Stimulated activated CD4-positive, alpha-beta T cell treated with anti-CD3 and anti-CD28 coated beads, Interleukin-15, amount 100 ng/mL, for 48 hours (primary cell): ENCODE measurements at regions not wholly inside any gene's neighbourhood (a gene's known extent, or its start where the extent isn't known, plus 50 kb on each side); places are given as distances from the start of the nearest gene placed in this dataset.

Experiments used
- DNase-seq, 2 donors: peaks; one replicate each; pipeline ENCODE4 v3.0.0-alpha.2; 2020; ENCODE audit warnings: low read depth in 2 of 2

- DNase-seq = no peak
These were observed 302.6 kb upstream of the BOD1L1 start for GRCh38 chr4:13930155-13930554.

DNA sequence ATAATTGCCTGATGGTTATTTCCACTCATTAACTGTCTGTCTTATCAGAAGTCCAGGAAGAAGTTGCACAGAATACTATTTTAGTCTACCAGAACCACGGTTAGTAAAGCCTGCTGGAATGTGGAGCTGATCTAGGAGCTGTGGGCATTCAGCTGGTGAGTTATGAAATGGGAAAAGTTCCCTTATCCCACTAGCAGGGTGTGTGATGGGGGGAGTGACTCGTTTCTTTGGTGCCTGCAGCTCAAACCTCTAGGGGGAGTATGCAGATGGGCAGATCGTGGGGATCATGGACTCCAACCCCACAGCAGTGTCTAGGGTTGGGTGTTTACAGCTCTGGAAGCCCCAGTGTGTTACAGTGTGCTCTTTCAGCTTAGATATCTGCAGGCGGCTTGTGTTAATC lies 305.7 kb upstream of the BOD1L1 start:
- no peak for DNase-seq

GRCh38 chr4:13938299-13938698 lies 310.8 kb upstream of the BOD1L1 start:
- DNase-seq = no peak

DNA sequence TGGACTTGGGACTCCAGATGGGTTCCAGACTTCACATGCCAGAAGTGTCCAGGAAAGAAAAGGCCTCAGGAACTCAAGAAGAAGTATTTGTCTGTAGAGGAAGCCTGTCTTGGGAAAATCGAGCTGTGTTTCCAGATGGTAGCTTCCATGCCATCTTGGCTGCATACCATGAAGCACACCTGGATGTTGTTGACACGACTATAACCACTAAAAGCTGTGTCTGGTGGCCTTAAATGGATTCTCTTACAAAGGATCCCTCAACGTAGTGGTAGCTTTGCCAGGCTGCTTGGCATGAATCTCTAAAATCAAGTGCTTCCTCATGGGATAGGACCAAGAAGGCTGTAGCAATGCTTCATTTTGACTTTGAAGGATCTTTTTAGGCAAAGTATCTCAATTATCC lies 313.4 kb upstream of the BOD1L1 start:
- DNase-seq = no peak

GRCh38 chr4:13942977-13943376 lies 315.5 kb upstream of the BOD1L1 start:
- no peak for DNase-seq

GRCh38 chr4:13944095-13944511 lies 316.6 kb upstream of the BOD1L1 start:
- no peak for DNase-seq

DNA sequence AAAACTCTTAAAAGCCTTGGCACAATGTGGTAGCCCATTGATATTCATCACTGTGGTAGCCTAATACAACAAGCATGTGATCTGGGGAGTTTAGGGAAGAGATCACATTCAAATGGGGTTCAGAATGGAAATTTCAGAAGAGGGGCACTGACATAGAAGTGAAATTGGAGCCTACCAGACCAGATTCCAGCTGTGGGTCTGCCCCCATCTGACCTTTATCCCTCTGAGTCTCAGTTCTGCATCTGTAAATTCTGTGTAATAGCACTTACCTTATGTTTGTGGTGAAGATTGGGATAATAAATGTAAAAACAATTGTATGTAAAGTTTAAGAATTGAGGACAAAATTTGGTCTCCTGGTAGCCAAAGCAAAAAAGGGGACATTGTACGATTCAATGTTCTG lies 320.4 kb upstream of the BOD1L1 start:
- DNase-seq = no peak

DNA sequence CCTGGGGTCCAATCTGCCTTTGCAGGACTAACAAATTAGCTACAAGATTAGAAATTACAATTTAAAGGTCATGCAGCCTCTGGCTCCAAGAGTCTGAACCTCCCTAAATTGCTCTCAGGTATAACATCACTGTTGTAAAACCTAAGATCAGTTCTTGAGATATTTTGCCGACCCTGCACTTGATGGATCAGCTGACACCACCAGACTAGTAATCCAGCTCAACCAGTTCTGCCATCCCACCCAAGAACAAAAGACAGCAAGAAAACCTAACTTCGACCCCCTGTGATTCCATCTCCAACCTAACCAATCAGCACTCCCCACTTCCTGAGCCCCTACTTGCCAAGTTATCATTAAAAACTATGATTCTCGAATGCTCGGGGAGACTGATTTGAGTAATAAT lies 323.0 kb upstream of the BOD1L1 start:
- no peak for DNase-seq

DNA sequence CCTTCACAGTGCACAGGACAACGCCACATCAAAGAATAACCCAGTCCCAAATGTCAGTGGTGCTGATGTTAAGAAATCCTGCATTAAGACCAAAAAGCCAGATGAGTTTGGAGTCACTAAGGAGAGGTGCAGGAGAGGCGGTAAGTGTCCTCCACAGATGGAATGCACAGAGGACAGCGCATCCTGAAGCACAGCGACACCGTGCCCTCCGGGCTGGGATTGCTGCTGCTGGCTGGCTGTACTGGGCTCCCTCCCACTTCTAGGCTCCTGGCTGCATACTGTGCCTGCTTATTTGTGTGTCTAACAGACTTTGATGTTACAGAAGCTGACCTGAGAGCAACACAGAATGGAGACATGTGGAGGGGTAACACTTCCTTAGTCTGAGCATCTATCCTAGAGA lies 325.6 kb upstream of the BOD1L1 start:
- DNase-seq = no peak

- no peak for DNase-seq
These were observed 328.0 kb upstream of the BOD1L1 start for GRCh38 chr4:13955551-13955950.

GRCh38 chr4:13956947-13957346 lies 329.4 kb upstream of the BOD1L1 start:
- no peak for DNase-seq

- no peak for DNase-seq
These were observed 330.3 kb upstream of the BOD1L1 start for GRCh38 chr4:13957871-13958270.

GRCh38 chr4:13963601-13964000 lies 336.1 kb upstream of the BOD1L1 start:
- DNase-seq = no peak

DNA sequence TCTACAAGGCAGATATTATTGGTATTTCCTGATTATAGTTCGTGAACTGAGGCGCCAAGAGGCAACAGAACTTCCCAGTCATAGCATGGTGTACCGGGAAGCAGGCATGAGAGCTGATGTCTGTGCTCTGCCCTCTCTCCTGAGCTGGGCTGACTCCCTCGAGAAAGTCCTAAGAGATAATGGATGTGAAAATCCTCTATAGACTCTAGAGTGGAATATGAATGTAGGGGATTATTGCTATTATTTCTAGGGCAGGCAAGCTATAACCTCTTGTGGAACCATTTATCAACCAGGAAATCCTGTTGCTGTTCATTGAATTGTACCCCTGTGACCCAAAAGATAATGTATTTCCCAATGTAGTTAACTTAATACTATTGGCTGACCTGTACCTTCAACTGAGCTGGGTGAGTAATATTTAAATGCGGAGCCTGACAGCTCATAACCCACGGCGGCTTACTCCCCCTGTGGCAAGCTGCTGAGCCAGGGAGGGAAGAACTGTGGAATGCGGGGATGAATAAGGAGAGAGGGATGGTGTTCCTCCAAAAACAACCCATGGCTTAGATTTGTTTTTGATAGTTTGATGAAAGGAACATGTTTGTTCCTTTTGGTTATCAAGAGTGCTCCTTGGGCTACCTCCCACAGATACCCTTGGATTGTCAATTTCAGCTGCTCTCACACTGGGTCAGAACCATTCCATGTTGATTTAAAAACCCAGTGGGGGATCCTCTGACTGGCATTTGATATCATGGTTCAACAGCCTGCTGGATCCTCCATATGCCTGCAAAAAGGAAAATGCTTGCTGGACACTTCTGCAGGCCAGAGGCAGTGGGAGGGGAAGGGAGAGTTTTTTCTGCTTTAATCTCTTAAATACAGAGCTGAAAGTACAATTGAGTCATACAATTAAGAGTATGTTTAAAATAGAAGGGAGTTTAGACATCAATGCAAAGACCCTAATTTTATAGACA lies 339.0 kb upstream of the BOD1L1 start:
- no peak for DNase-seq

GRCh38 chr4:13968723-13969122 lies 341.2 kb upstream of the BOD1L1 start:
- no peak for DNase-seq

DNA sequence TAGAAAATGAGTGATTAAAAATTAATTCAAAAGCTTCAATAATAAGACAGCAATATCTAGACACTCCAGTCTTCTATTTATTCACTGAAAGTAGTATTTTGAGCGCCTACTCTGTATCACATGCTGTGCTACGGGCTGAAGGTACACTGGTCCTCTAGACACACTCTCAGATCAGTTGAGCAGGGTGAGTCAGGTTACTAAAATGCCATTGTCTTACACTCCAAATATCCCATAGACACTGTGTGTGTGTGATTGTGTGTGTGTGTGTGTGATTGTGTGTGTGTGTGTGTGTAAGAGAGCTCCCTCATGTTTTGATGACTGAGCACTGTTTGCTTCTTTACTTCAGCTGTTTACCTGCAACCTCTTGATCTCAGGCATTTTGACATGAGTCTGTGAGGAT lies 342.8 kb upstream of the BOD1L1 start:
- DNase-seq = no peak

DNA sequence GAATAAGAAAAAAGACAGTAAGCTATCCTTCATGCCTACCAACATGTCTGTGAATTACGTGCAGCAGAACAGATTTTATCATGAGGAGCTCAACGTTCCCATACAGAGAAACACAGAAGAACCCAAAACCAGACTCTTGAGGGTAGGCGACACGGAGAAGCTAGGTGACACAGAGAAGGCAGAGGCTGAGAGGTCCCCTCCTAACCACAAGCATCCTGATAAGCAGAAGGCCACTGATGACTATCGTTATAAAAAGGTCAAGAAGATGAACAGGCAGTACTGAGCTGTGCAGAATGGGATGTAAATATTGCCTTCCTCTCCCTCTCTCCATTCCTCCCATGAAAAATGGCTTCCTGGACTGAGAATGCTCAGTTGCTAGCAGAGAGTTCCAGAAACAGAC lies 350.2 kb upstream of the BOD1L1 start:
- no peak for DNase-seq

DNA sequence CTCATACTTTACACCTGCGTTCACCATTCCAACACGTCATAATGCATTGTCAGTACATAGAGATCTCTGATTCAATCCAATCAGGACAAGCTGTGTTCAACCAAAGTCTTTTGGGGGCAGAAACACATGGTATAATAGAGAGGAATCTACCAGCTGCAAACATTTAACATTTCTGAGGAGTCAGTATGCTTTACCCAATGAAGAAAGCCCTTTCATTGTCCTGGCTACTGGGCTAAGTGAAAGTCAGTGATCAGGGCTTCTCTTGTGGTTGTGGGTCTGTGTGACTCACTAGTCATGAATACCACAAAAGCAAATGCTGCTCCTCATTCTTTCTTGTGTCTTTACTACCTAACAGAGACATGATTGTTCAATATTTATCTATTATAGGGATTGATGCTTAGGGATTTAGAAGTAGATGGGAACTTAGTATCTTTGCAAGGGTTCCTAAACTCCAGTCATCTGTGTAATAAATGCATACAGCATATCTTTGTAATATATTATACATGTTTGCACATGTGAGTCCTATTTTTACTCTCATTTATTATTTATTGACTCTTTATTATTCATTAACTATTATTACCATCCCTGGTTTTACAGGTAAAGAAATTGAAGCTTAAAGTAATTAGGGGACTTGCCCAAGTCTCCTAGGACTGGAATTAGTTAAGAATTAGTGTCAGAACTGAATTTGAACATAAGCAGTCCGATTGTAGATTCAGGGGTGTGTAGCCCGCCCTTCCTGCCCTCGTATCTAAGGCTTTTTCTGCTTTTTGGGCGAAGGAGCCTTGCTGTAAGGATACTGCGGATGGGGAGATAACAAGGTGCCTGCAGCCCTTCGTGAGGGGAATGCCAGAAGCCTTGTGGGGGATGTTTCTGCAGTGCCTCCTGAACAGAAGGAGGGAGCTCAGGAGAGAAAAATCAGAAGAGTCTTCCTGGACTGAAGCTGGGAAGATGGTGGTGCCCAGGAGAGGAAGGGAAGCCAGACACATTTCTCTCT lies 353.1 kb upstream of the BOD1L1 start:
- DNase-seq = no peak

GRCh38 chr4:13981499-13981898 lies 354.0 kb upstream of the BOD1L1 start:
- DNase-seq = no peak

- DNase-seq = no peak
These were observed 354.5 kb upstream of the BOD1L1 start for GRCh38 chr4:13982010-13982409.

- no peak for DNase-seq
These were observed 355.8 kb upstream of the BOD1L1 start for GRCh38 chr4:13983189-13983790.
